ENCODE measurements at regions not wholly inside any gene's neighbourhood (a gene's known extent, or its start where the extent isn't known, plus 50 kb on each side); places are given as distances from the start of the nearest gene placed in this dataset.

GRCh38 chr21:24336491-24336890 lies 1270.8 kb downstream of the MRPL39 start:
- no peak for DNase-seq (ENCODE audit: low read depth)
- H3K4me3 ChIP-seq (ENCODE audit: low read length), result no peak overlapping the region
- no peak for TF ChIP-seq CTCF (conservative IDR thresholded peaks at IDR 0.05; ENCODE audit: low read depth, low read length)

- no peak for TF ChIP-seq CTCF (conservative IDR thresholded peaks at IDR 0.05; ENCODE audit: low read depth, low read length)
- no peak overlapping the region for H3K4me3 ChIP-seq (ENCODE audit: low read length)
- DNase-seq (ENCODE audit: low read depth), result no peak
These were observed 1283.7 kb downstream of the MRPL39 start for GRCh38 chr21:24323536-24323935.

- TF ChIP-seq CTCF (conservative IDR thresholded peaks at IDR 0.05; ENCODE audit: low read depth, low read length), result no peak
- H3K4me3 ChIP-seq (ENCODE audit: low read length), result no peak overlapping the region
- no peak for DNase-seq (ENCODE audit: low read depth)
These were observed 1290.9 kb downstream of the MRPL39 start for GRCh38 chr21:24316277-24316922.

GRCh38 chr21:24310788-24311187 lies 1296.5 kb downstream of the MRPL39 start:
- no peak for DNase-seq (ENCODE audit: low read depth)
- no peak for TF ChIP-seq CTCF (conservative IDR thresholded peaks at IDR 0.05; ENCODE audit: low read depth, low read length)
- H3K4me3 ChIP-seq (ENCODE audit: low read length), result no peak overlapping the region

GRCh38 chr21:24308183-24308582 lies 1299.1 kb downstream of the MRPL39 start:
- no peak for TF ChIP-seq CTCF (conservative IDR thresholded peaks at IDR 0.05; ENCODE audit: low read depth, low read length)
- no peak for DNase-seq (ENCODE audit: low read depth)
- H3K4me3 ChIP-seq (ENCODE audit: low read length), result no peak overlapping the region

GRCh38 chr21:24302400-24302799 lies 1304.9 kb downstream of the MRPL39 start:
- no peak overlapping the region for H3K4me3 ChIP-seq (ENCODE audit: low read length)
- TF ChIP-seq CTCF (conservative IDR thresholded peaks at IDR 0.05; ENCODE audit: low read depth, low read length), result no peak
- no peak for DNase-seq (ENCODE audit: low read depth)

GRCh38 chr21:24298040-24298439 lies 1309.2 kb downstream of the MRPL39 start:
- no peak overlapping the region for H3K4me3 ChIP-seq (ENCODE audit: low read length)
- TF ChIP-seq CTCF (conservative IDR thresholded peaks at IDR 0.05; ENCODE audit: low read depth, low read length), result no peak

More at GRCh38 chr21:24298040-24298439, 1309.2 kb downstream of the MRPL39 start:
- no peak for DNase-seq (ENCODE audit: low read depth)

Measured in retinal pigment epithelial cell (primary cell).